ENCODE measurements at regions not wholly inside any gene's neighbourhood (a gene's known extent, or its start where the extent isn't known, plus 50 kb on each side); places are given as distances from the start of the nearest gene placed in this dataset.

DNA sequence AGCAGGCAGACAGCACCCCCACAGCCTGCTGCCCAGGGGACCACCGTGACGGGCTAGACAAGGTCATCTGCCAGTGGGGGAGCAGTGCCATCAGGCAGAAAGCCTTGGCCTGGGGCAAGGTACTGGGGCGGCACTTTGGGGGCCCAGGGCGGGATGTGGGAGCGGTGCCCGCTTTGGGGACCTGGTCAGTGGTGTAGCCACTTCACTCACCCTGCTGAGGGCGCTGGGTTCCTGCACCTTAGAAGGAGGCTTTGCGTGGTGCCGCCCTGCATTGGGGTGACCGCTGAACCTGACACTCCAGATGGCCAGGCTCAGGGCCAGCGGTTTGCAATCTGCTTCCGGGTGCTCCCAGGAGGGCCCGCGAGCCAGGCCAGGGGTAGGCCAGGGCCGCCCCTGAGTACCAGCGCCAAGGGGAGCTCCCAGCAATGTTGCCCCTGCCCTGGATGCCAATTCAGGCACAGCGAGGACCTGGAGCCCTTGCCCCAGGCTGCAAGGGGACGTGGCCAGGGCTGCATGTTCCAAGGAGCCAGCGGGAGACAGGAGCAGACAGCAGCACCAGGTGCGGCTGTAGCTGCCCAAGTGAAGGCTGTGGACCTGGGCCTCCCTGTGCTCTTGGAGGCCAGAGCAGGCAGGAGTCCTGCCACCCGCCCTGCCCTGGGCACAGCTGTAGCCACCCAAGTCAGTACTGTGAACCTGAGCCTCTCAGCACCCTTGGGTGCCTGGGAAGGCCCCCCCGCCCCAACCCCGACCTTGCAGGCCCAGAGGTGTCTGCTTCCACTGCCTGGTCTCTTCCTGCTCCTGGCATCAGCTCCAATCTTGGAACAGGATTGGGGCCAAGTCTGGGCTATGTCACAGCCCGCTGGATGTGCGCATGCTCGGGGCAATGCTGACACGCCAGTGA lies 550.7 kb downstream of the SLC6A15 start:
- no peak for ATAC-seq (ENCODE audit: low FRiP score)
- no peak for DNase-seq (ENCODE audit: low spot score)
- TF ChIP-seq CTCF (IDR thresholded peaks at IDR 0.05), result no peak

DNA sequence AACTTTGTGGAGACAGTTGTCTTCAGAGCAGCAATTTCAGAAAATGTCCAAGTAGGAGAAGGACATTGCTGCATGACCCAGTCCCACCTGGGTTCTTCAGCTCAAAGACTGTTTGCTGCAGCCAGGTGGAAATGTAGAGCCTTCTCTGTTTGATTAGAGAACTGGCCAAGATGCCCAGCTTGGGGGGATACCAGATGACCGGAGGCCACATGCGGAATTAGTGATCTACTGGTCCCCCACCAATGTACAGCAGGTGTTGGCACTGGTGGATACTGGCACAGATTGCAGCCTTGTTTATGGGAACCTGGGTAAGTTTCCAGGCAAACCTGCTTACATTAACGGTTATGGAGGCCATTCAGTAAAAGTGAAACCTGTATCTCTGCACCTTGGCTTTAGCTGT lies 555.3 kb downstream of the SLC6A15 start:
- DNase-seq (ENCODE audit: low spot score) (no peak), ATAC-seq (ENCODE audit: low FRiP score) (no peak)
- no peak for TF ChIP-seq CTCF (IDR thresholded peaks at IDR 0.05)

GRCh38 chr12:84356224-84356623 lies 556.4 kb downstream of the SLC6A15 start:
- no peak for ATAC-seq (ENCODE audit: low FRiP score)

GRCh38 chr12:84355561-84355960 lies 557.0 kb downstream of the SLC6A15 start:
- no peak for TF ChIP-seq CTCF (IDR thresholded peaks at IDR 0.05)

More at GRCh38 chr12:84356224-84356623, 556.4 kb downstream of the SLC6A15 start:
- no peak for TF ChIP-seq CTCF (IDR thresholded peaks at IDR 0.05)
- DNase-seq (ENCODE audit: low spot score), result no peak

GRCh38 chr12:84348582-84348981 lies 564.0 kb downstream of the SLC6A15 start:
- ATAC-seq (ENCODE audit: low FRiP score), result no peak

More at GRCh38 chr12:84355561-84355960, 557.0 kb downstream of the SLC6A15 start:
- DNase-seq (ENCODE audit: low spot score) (no peak), ATAC-seq (ENCODE audit: low FRiP score) (no peak)

DNA sequence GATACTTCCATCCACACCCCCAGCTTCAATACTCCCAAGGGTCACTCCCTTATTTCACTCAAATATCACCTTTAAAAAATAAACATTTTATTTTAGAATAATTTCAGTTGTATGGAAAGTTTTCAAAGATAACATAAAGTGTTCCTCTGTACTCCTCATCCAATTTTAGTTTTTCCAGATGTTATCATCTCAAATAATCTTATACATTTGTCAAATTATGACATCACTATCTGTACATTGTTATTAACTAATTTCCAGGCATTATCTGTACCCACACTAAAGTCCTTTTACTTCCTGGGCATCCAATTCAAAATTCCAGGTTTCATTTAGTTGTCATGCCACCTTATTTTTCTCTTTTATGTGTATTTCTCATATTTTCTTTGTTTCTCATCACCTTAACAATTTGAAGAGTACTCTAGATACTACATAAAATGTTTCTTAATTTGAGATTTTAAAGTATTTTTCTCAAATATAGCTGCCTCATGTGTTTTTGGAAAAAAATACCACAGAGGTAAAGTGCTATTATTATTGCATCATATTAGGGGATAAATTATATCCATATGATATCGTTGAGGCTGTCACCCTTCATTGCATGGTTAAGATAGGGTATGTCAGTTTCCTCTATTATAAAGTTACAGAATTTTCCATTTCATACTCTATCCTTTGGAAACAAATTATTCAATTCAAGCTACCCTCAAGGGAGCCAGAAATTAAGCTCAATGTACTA lies 571.0 kb downstream of the SLC6A15 start:
- DNase-seq (ENCODE audit: low spot score) (no peak), ATAC-seq (ENCODE audit: low FRiP score) (no peak)
- no peak for TF ChIP-seq CTCF (IDR thresholded peaks at IDR 0.05)

More at GRCh38 chr12:84348582-84348981, 564.0 kb downstream of the SLC6A15 start:
- DNase-seq (ENCODE audit: low spot score), result no peak
- TF ChIP-seq CTCF (IDR thresholded peaks at IDR 0.05), result no peak
